H9 (cell line): ENCODE measurements at regions not wholly inside any gene's neighbourhood (a gene's known extent, or its start where the extent isn't known, plus 50 kb on each side); places are given as distances from the start of the nearest gene placed in this dataset.

Source experiments
- DNase-seq: peaks from one replicate; pipeline ENCODE4 v3.0.0-alpha.2; 2017
- H2AFZ ChIP-seq: one replicate; pipeline ENCODE4 v1.6.1; 2013; ENCODE audit warnings: mild to moderate bottlenecking, low read length, control low read depth, moderate library complexity
- H2AK5ac ChIP-seq: 2 replicates; pipeline ENCODE4 v1.6.1; 2013; ENCODE audit warnings: low read length, control low read depth, mixed read lengths; ENCODE audit not compliant: insufficient read length
- H2BK120ac ChIP-seq: one replicate; pipeline ENCODE4 v1.6.1; 2013; ENCODE audit warnings: low read depth, mild to moderate bottlenecking, low read length, control low read depth, inconsistent platforms; ENCODE audit not compliant: poor library complexity, severe bottlenecking
- H2BK12ac ChIP-seq: 2 replicates; pipeline ENCODE4 v1.6.1; 2013; ENCODE audit warnings: low read length, control low read depth, mixed read lengths, low read depth; ENCODE audit not compliant: insufficient read length
- H2BK15ac ChIP-seq: 2 replicates; pipeline ENCODE4 v1.6.1; 2013; ENCODE audit warnings: low read depth, low read length, control low read depth
- H2BK20ac ChIP-seq: one replicate; pipeline ENCODE4 v1.6.1; 2013; ENCODE audit warnings: low read depth, mild to moderate bottlenecking, low read length, control low read depth, inconsistent platforms; ENCODE audit not compliant: poor library complexity, severe bottlenecking
- H2BK5ac ChIP-seq: 2 replicates; pipeline ENCODE4 v1.6.1; 2013; ENCODE audit warnings: low read length, control low read depth, mixed read lengths; ENCODE audit not compliant: insufficient read length
- H3K14ac ChIP-seq: 2 replicates; pipeline ENCODE4 v1.6.1; 2013; ENCODE audit warnings: low read length, control low read depth; ENCODE audit not compliant: insufficient read depth
- H3K18ac ChIP-seq: 2 replicates; pipeline ENCODE4 v1.6.1; 2013; ENCODE audit warnings: low read depth, mild to moderate bottlenecking, mixed read lengths, low read length, control low read depth; ENCODE audit not compliant: insufficient read length
- H3K23ac ChIP-seq: 2 replicates; pipeline ENCODE4 v1.6.1; 2013; ENCODE audit warnings: low read length, control low read depth, mixed read lengths, low read depth; ENCODE audit not compliant: insufficient read length
- H3K23me2 ChIP-seq: 2 replicates; pipeline ENCODE4 v1.6.1; 2013; ENCODE audit warnings: low read depth, mild to moderate bottlenecking, mixed read lengths, low read length, control low read depth; ENCODE audit not compliant: insufficient read length, poor library complexity, severe bottlenecking
- H3K27ac ChIP-seq: 2 replicates; pipeline ENCODE4 v1.5.1; 2013; ENCODE audit warnings: low read length, control low read depth, mixed read lengths, low read depth; ENCODE audit not compliant: insufficient read length
- H3K27me3 ChIP-seq: 2 replicates; pipeline ENCODE4 v1.6.1; 2013; ENCODE audit warnings: low read length, control low read depth, inconsistent platforms; ENCODE audit not compliant: insufficient read depth
- H3K4ac ChIP-seq: 2 replicates; pipeline ENCODE4 v1.6.1; 2013; ENCODE audit warnings: low read depth, mild to moderate bottlenecking, control low read depth, inconsistent platforms, low read length, moderate library complexity
- H3K4me1 ChIP-seq: 2 replicates; pipeline ENCODE4 v1.6.1; 2013; ENCODE audit warnings: low read length, control low read depth, inconsistent platforms; ENCODE audit not compliant: insufficient read depth
- H3K4me2 ChIP-seq: 2 replicates; pipeline ENCODE4 v1.6.1; 2013; ENCODE audit warnings: low read length, control low read depth, mixed read lengths; ENCODE audit not compliant: insufficient read length, insufficient read depth
- H3K56ac ChIP-seq: 2 replicates; pipeline ENCODE4 v1.6.1; 2013; ENCODE audit warnings: low read depth, mild to moderate bottlenecking, mixed read lengths, low read length, control low read depth; ENCODE audit not compliant: insufficient read length
- H3K79me1 ChIP-seq: 2 replicates; pipeline ENCODE4 v1.6.1; 2013; ENCODE audit warnings: low read depth, mild to moderate bottlenecking, moderate library complexity, low read length, control low read depth, inconsistent platforms; ENCODE audit not compliant: insufficient read depth, poor library complexity, severe bottlenecking
- H3K79me2 ChIP-seq: 2 replicates; pipeline ENCODE4 v1.6.1; 2013; ENCODE audit warnings: low read length, control low read depth, inconsistent platforms; ENCODE audit not compliant: insufficient read depth
- H3K9ac ChIP-seq: 2 replicates; pipeline ENCODE4 v1.6.1; 2013; ENCODE audit warnings: low read length, control low read depth, mixed read lengths; ENCODE audit not compliant: insufficient read length; ENCODE audit errors: extremely low read depth
- H3K9me3 ChIP-seq: one replicate; pipeline ENCODE4 v1.6.1; 2013; ENCODE audit warnings: low read depth, low read length, inconsistent platforms; ENCODE audit not compliant: control insufficient read depth
- H3T11ph ChIP-seq: one replicate; pipeline ENCODE4 v1.6.1; 2013; ENCODE audit warnings: mild to moderate bottlenecking, low read length, control low read depth, inconsistent platforms
- H4K20me1 ChIP-seq: one replicate; pipeline ENCODE4 v1.6.1; 2013; ENCODE audit not compliant: control insufficient read depth, insufficient read length, insufficient read depth
- H4K5ac ChIP-seq: 2 replicates; pipeline ENCODE4 v1.6.1; 2013; ENCODE audit warnings: low read depth, mild to moderate bottlenecking, mixed read lengths, low read length, control low read depth; ENCODE audit not compliant: insufficient read length
- H4K8ac ChIP-seq: replicated peaks from 2 replicates; pipeline ENCODE4 v1.6.1; 2013; ENCODE audit warnings: low read length, control low read depth, mixed read lengths, low read depth; ENCODE audit not compliant: insufficient read length
- H4K91ac ChIP-seq: 2 replicates; pipeline ENCODE4 v1.6.1; 2013; ENCODE audit warnings: low read depth, mild to moderate bottlenecking, moderate library complexity, mixed read lengths, low read length, control low read depth; ENCODE audit not compliant: insufficient read length
- H3K27ac Mint-ChIP-seq, 3 experiments: 2 replicates in 2 of 3; 3 replicates in 1 of 3; pipeline ENCODE4 v1.8.0; 2020 to 2021; ENCODE audit warnings: mixed read lengths in 3 of 3, mild to moderate bottlenecking in 1 of 3, moderate library complexity in 1 of 3
- H3K27me3 Mint-ChIP-seq: 2 replicates; pipeline ENCODE4 v1.8.0; 2021; ENCODE audit warnings: low read depth, mild to moderate bottlenecking, moderate library complexity, mixed read lengths
- H3K36me3 Mint-ChIP-seq, 3 experiments: 2 replicates in 2 of 3; 3 replicates in 1 of 3; pipeline ENCODE4 v1.8.0; 2020 to 2021; ENCODE audit warnings: low read depth in 3 of 3, mixed read lengths in 3 of 3; ENCODE audit not compliant: insufficient read depth in 1 of 3
- H3K4me1 Mint-ChIP-seq, 2 experiments: 2 replicates each; pipeline ENCODE4 v1.8.0; 2020; ENCODE audit warnings: mixed read lengths in 2 of 2
- H3K4me3 Mint-ChIP-seq, 2 experiments: 2 replicates in 1 of 2; 3 replicates in 1 of 2; pipeline ENCODE4 v1.8.0; 2020 to 2021; ENCODE audit warnings: mild to moderate bottlenecking in 2 of 2, mixed read lengths in 2 of 2, moderate library complexity in 1 of 2
- H3K9me3 Mint-ChIP-seq, 2 experiments: 2 replicates in 1 of 2; 3 replicates in 1 of 2; pipeline ENCODE4 v1.8.0; 2020; ENCODE audit warnings: mild to moderate bottlenecking in 2 of 2, mixed read lengths in 2 of 2, moderate library complexity in 1 of 2
- CTCF ChIP-seq: fragments of 200-600 bp; sonication (generic); conservative IDR thresholded peaks from 3 replicates; pipeline ENCODE4 v1.8.0; 2021; ENCODE audit warnings: antibody characterized with exemption, mild to moderate bottlenecking
- WGBS: extraction: QIAGEN DNeasy Blood & Tissue Kit; methylation state at CpG from one replicate; pipeline ENCODE4 v1.1.7; 2013; ENCODE audit warnings: missing lambda C conversion rate, low lambda C conversion rate, mixed read lengths; ENCODE audit not compliant: insufficient read length; ENCODE audit errors: extremely low coverage; 5-methylcytosine and 5-hydroxymethylcytosine counted together

DNA sequence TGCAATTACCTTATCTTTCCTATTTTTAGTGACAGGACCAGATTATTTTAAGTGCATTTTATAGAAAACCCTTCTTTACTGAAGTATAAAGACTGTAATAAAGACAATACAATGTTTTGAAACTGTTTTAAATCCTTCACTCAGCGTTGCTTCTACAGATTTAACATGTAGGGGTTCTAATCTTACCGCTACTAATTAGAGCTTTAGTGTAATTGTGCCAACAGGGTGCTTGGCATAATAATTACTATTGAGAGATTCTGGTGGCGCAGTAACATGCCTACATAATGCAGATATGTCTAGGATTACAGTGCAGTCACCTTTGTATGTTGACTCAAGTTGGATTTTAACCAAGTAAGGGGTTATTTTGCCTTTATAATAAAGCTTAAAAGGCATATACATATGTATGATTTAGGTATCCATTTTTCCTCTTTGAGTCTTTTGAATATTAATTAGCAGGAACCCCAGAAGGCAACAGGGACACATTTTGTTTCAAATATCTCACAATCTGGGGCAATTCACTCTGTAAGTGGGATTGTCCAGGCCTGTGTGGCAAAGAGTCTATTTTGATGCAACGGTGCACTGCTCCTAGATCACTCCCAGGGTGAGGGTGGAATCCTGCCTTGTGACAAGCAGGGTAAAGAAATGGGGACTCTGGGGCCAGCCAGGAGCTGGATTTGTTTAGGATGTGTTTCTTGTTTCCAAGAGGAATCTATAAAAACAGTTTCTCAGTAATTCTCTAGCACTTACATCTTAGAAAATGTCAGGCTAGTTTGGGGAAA is 604.7 kb upstream of the SALL1 start:
- Histone ChIP-seq H3K79me2 (no peaks in the 10 kb centered on the region), H3K56ac (no peak overlapping the region), H4K8ac (no peak overlapping the region), H3K23me2 (no peaks in the 10 kb centered on the region), H3K27ac (no peak overlapping the region), H2AFZ (no peak overlapping the region), H3K9me3 (no peaks in the 10 kb centered on the region), H3K9ac (no peak overlapping the region), H2BK15ac (no peak overlapping the region), H4K5ac (no peak overlapping the region), H2AK5ac (no peak overlapping the region), H3K23ac (no peak overlapping the region), H3K27me3 (no peaks in the 10 kb centered on the region), H3K4me2 (no peak overlapping the region), H3K79me1 (no peaks in the 10 kb centered on the region), H4K91ac (no peak overlapping the region), H4K20me1 (no peaks in the 10 kb centered on the region), H2BK120ac (no peak overlapping the region), H3K4ac (no peak overlapping the region), H2BK12ac (no peak overlapping the region), H3T11ph (no peak overlapping the region), H3K14ac (no peak overlapping the region), H3K4me1 (peaks cover 6% of the 10 kb centered on the region; the same call in 1 of the 2 replicates), H2BK20ac (no peak overlapping the region), H2BK5ac (no peak overlapping the region), H3K18ac (no peak overlapping the region)
- Mint-ChIP-seq H3K27me3 (no peaks in the 10 kb centered on the region), H3K9me3 (no peaks in the 10 kb centered on the region), H3K27ac (0 out of 7 replicates have a peak overlapping the region, but pooled peaks of 2 of the 3 experiments have one; percentile 14 to 20), H3K36me3 (no peaks in the 10 kb centered on the region), H3K4me1 (peaks cover 50% of the 10 kb centered on the region in 2 experiments), H3K4me3 (no peak overlapping the region)
- TF ChIP-seq CTCF = no peak
- no CpG with 5 or more reads among the region's 4 CpGs for WGBS
- DNase-seq = no peak
